ENCODE measurements at regions not wholly inside any gene's neighbourhood (a gene's known extent, or its start where the extent isn't known, plus 50 kb on each side); places are given as distances from the start of the nearest gene placed in this dataset.
A peak's percentile ranks its signal among the peaks of the same experiment; 100 is the strongest.

GRCh38 chr6:163950159-163950558, 535.6 kb downstream of the QKI start:
- no peak overlapping the region for H3K4me3 ChIP-seq (ENCODE audit: low read depth, low read length)
- ChIA-PET POLR2A (no interaction called here), CTCF (no interaction called here)
- BruUV-seq (replicated peaks), result no TSS peak
- H3K27me3 ChIP-seq (replicated peaks; ENCODE audit: control insufficient read depth, insufficient read depth, low read length), result no peaks in the 10 kb centered on the region
- Mint-ChIP-seq H3K9me3 (ENCODE audit: unreplicated experiment) (peaks cover 7% of the 10 kb centered on the region), H3K27ac (ENCODE audit: unreplicated experiment) (no peak overlapping the region), H3K4me1 (ENCODE audit: low read depth, unreplicated experiment) (peaks cover 4% of the 10 kb centered on the region), H3K4me3 (ENCODE audit: unreplicated experiment) (no peak overlapping the region), H3K27me3 (ENCODE audit: insufficient read depth, unreplicated experiment) (peaks cover 6% of the 10 kb centered on the region), H3K36me3 (ENCODE audit: insufficient read depth, unreplicated experiment) (no peaks in the 10 kb centered on the region)
- DNase-seq, result no peak
- no peaks in the 10 kb centered on the region for H3K4me1 ChIP-seq
- H3K36me3 ChIP-seq (ENCODE audit: control insufficient read depth, insufficient read depth, low read length), result no peaks in the 10 kb centered on the region
- no peaks in the 10 kb centered on the region for H3K9me3 ChIP-seq
- intact Hi-C loops (cut with micrococcal nuclease; ENCODE audit: unreplicated experiment), result loop anchor here (10.0 kb wide), 1 partner anchor 205 kb away; no protein-coding TSS in a partner anchor
- TF ChIP-seq, protein P1, sequence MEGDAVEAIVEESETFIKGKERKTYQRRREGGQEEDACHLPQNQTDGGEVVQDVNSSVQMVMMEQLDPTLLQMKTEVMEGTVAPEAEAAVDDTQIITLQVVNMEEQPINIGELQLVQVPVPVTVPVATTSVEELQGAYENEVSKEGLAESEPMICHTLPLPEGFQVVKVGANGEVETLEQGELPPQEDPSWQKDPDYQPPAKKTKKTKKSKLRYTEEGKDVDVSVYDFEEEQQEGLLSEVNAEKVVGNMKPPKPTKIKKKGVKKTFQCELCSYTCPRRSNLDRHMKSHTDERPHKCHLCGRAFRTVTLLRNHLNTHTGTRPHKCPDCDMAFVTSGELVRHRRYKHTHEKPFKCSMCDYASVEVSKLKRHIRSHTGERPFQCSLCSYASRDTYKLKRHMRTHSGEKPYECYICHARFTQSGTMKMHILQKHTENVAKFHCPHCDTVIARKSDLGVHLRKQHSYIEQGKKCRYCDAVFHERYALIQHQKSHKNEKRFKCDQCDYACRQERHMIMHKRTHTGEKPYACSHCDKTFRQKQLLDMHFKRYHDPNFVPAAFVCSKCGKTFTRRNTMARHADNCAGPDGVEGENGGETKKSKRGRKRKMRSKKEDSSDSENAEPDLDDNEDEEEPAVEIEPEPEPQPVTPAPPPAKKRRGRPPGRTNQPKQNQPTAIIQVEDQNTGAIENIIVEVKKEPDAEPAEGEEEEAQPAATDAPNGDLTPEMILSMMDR (IDR thresholded peaks at IDR 0.05; ENCODE audit: insufficient read depth in 1 of 2, low read depth in 1 of 2, low read length in 1 of 2, severe bottlenecking in 1 of 2, unreplicated experiment in 1 of 2), result no peak

DNA sequence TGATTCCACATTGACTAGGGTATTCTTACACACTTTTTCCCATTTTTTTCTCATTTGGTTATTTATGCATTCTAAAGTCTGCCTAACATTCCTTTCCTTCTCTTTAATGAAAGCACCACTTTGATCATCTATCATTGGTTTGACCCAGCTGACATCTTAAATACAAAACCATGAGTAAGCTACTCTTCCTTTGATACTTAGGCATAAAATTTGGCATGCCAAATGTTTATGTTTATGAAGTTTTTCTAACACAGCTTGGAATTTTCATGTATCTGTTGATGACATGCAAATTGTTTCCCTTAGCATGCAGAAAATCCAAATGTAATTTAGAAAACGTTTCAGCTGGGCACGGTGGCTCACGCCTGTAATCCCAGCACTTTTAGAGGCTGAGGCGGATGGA, 534.9 kb downstream of the QKI start:
- BruUV-seq (replicated peaks), result no TSS peak
- H3K4me1 ChIP-seq, result no peaks in the 10 kb centered on the region
- CTCF ChIA-PET, result no interaction called here
- no peaks in the 10 kb centered on the region for H3K9me3 ChIP-seq
- Mint-ChIP-seq H3K9me3 (ENCODE audit: unreplicated experiment) (peaks cover 7% of the 10 kb centered on the region), H3K27me3 (ENCODE audit: insufficient read depth, unreplicated experiment) (peaks cover 6% of the 10 kb centered on the region), H3K4me3 (ENCODE audit: unreplicated experiment) (no peak overlapping the region), H3K27ac (ENCODE audit: unreplicated experiment) (no peak overlapping the region), H3K36me3 (ENCODE audit: insufficient read depth, unreplicated experiment) (no peaks in the 10 kb centered on the region), H3K4me1 (ENCODE audit: low read depth, unreplicated experiment) (peaks cover 4% of the 10 kb centered on the region)
- H3K27me3 ChIP-seq (replicated peaks; ENCODE audit: control insufficient read depth, insufficient read depth, low read length), result no peaks in the 10 kb centered on the region
- no peaks in the 10 kb centered on the region for H3K36me3 ChIP-seq (ENCODE audit: control insufficient read depth, insufficient read depth, low read length)
- intact Hi-C loops (cut with micrococcal nuclease; ENCODE audit: unreplicated experiment), result loop anchor here (5.0 kb wide), 1 partner anchor 57 kb away; no protein-coding TSS in a partner anchor
- POLR2A ChIA-PET, result no interaction called here
- no peak overlapping the region for H3K4me3 ChIP-seq (ENCODE audit: low read depth, low read length)
- TF ChIP-seq, protein P1 (IDR thresholded peaks at IDR 0.05; ENCODE audit: insufficient read depth in 1 of 2, low read depth in 1 of 2, low read length in 1 of 2, severe bottlenecking in 1 of 2, unreplicated experiment in 1 of 2), result no peak
- DNase-seq, result no peak

DNA sequence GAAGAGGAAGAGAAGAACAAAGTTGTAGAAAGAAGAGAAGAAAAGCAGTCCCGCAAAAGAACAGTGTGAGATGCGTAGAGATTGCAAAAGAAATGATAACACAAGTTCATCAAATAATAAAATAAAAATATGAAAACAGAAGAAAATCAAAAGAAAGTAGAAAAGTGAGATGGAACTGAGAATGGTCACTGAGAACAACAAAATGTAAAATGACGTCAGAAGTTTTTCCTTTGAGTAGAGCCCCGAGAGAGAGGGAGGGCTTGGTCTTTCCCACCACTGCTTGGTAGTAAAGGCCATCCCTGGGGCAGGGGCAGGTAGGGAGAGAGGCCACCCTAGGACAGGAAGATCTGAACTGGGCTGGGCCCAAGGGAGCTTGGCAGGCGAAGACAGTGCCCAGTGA, 533.7 kb downstream of the QKI start:
- BruUV-seq (replicated peaks), result no TSS peak
- ChIA-PET CTCF (no interaction called here), POLR2A (no interaction called here)
- H3K4me1 ChIP-seq, result no peaks in the 10 kb centered on the region
- Mint-ChIP-seq H3K4me3 (ENCODE audit: unreplicated experiment) (no peak overlapping the region), H3K27me3 (ENCODE audit: insufficient read depth, unreplicated experiment) (peaks cover 6% of the 10 kb centered on the region), H3K36me3 (ENCODE audit: insufficient read depth, unreplicated experiment) (no peaks in the 10 kb centered on the region), H3K4me1 (ENCODE audit: low read depth, unreplicated experiment) (peaks cover 4% of the 10 kb centered on the region), H3K27ac (ENCODE audit: unreplicated experiment) (peak overlapping the region; percentile 51), H3K9me3 (ENCODE audit: unreplicated experiment) (peaks cover 7% of the 10 kb centered on the region)
- no peaks in the 10 kb centered on the region for H3K36me3 ChIP-seq (ENCODE audit: control insufficient read depth, insufficient read depth, low read length)
- no peaks in the 10 kb centered on the region for H3K9me3 ChIP-seq
- intact Hi-C loops (cut with micrococcal nuclease; ENCODE audit: unreplicated experiment), result loop anchor here (5.0 kb wide), 1 partner anchor 56 kb away; no protein-coding TSS in a partner anchor
- DNase-seq, result no peak
- TF ChIP-seq, protein P1 (IDR thresholded peaks at IDR 0.05; ENCODE audit: insufficient read depth in 1 of 2, low read depth in 1 of 2, low read length in 1 of 2, severe bottlenecking in 1 of 2, unreplicated experiment in 1 of 2), result no peak
- no peaks in the 10 kb centered on the region for H3K27me3 ChIP-seq (replicated peaks; ENCODE audit: control insufficient read depth, insufficient read depth, low read length)
- H3K4me3 ChIP-seq (ENCODE audit: low read depth, low read length), result no peak overlapping the region

Measured in Caco-2 (cell line).